Parathyroid adenoma (tissue), 2 donors: ENCODE measurements at regions not wholly inside any gene's neighbourhood (a gene's known extent, or its start where the extent isn't known, plus 50 kb on each side); places are given as distances from the start of the nearest gene placed in this dataset.

Experiments
- H2AFZ ChIP-seq: fragments of 300-600 bp; sonication (generic); one replicate; pipeline ENCODE4 v1.7.0; 2017; ENCODE audit warnings: antibody characterized with exemption, mild to moderate bottlenecking
- H3K27ac ChIP-seq: fragments of 300-600 bp; sonication (generic); one replicate; pipeline ENCODE4 v1.7.0; 2017
- H3K27me3 ChIP-seq: fragments of 300-600 bp; sonication (generic); one replicate; pipeline ENCODE4 v1.7.0; 2017; ENCODE audit warnings: low read length; ENCODE audit not compliant: control insufficient read depth, insufficient read depth
- H3K36me3 ChIP-seq: fragments of 300-600 bp; sonication (generic); one replicate; pipeline ENCODE4 v1.7.0; 2017; ENCODE audit warnings: low read length; ENCODE audit not compliant: control insufficient read depth, insufficient read depth
- H3K4me1 ChIP-seq: fragments of 300-600 bp; sonication (generic); one replicate; pipeline ENCODE4 v1.7.0; 2017; ENCODE audit warnings: control low read depth
- H3K4me2 ChIP-seq: fragments of 300-600 bp; sonication (generic); one replicate; pipeline ENCODE4 v1.7.0; 2017; ENCODE audit warnings: low read length
- H3K4me3 ChIP-seq: fragments of 300-600 bp; sonication (generic); one replicate; pipeline ENCODE4 v1.7.0; 2017; ENCODE audit warnings: low read depth, low read length
- H3K79me2 ChIP-seq: fragments of 300-600 bp; sonication (generic); one replicate; pipeline ENCODE4 v1.7.0; 2017; ENCODE audit warnings: control low read depth
- H3K9ac ChIP-seq: fragments of 300-600 bp; sonication (generic); one replicate; pipeline ENCODE4 v1.7.0; 2017; ENCODE audit warnings: mild to moderate bottlenecking
- H3K9me3 ChIP-seq: fragments of 300-600 bp; sonication (generic); one replicate; pipeline ENCODE4 v1.7.0; 2017; ENCODE audit warnings: low read length; ENCODE audit not compliant: control insufficient read depth
- CTCF ChIP-seq: fragments of 300-600 bp; sonication (generic); IDR thresholded peaks from one replicate; pipeline ENCODE4 v1.7.0; 2017; ENCODE audit warnings: antibody characterized with exemption, mild to moderate bottlenecking
- donor health status: primary hyperparathyroidism.

- no peak overlapping the region for H2AFZ ChIP-seq
- H3K4me3 ChIP-seq: no peak overlapping the region
- no peak overlapping the region for H3K9ac ChIP-seq
- H3K79me2 ChIP-seq: no peaks in the 10 kb centered on the region
- no peaks in the 10 kb centered on the region for H3K4me1 ChIP-seq
- H3K27me3 ChIP-seq: no peaks in the 10 kb centered on the region
- no peak for TF ChIP-seq CTCF
- no peaks in the 10 kb centered on the region for H3K9me3 ChIP-seq
- H3K36me3 ChIP-seq: no peaks in the 10 kb centered on the region
- no peak overlapping the region for H3K4me2 ChIP-seq
- H3K27ac ChIP-seq: no peak overlapping the region
These were observed 518.5 kb downstream of the EIPR1 start for GRCh38 chr2:2859164-2859563.

- no peaks in the 10 kb centered on the region for H3K79me2 ChIP-seq
- H3K27ac ChIP-seq: no peak overlapping the region
- H3K9me3 ChIP-seq: no peaks in the 10 kb centered on the region
- H3K4me1 ChIP-seq: no peaks in the 10 kb centered on the region
- TF ChIP-seq CTCF: no peak
- no peaks in the 10 kb centered on the region for H3K27me3 ChIP-seq
- H3K4me3 ChIP-seq: no peak overlapping the region
- no peak overlapping the region for H2AFZ ChIP-seq
- H3K36me3 ChIP-seq: no peaks in the 10 kb centered on the region
- no peak overlapping the region for H3K9ac ChIP-seq
- no peak overlapping the region for H3K4me2 ChIP-seq
These were observed 520.7 kb downstream of the EIPR1 start for GRCh38 chr2:2856723-2857415.

- Histone ChIP-seq H3K27ac (no peak overlapping the region), H3K4me2 (no peak overlapping the region), H3K27me3 (no peaks in the 10 kb centered on the region), H3K9ac (no peak overlapping the region), H3K9me3 (no peaks in the 10 kb centered on the region), H3K79me2 (no peaks in the 10 kb centered on the region), H3K4me3 (no peak overlapping the region), H3K4me1 (no peaks in the 10 kb centered on the region), H2AFZ (no peak overlapping the region), H3K36me3 (no peaks in the 10 kb centered on the region)
- TF ChIP-seq CTCF: no peak
These were observed 522.3 kb downstream of the EIPR1 start for GRCh38 chr2:2855297-2855696.

GRCh38 chr2:2853346-2853745 is 522.3 kb upstream of the MYT1L start:
- no peak overlapping the region for H2AFZ ChIP-seq
- H3K4me1 ChIP-seq: no peaks in the 10 kb centered on the region
- no peak overlapping the region for H3K4me3 ChIP-seq
- H3K79me2 ChIP-seq: no peaks in the 10 kb centered on the region
- H3K27me3 ChIP-seq: no peaks in the 10 kb centered on the region
- H3K27ac ChIP-seq: no peak overlapping the region
- H3K36me3 ChIP-seq: no peaks in the 10 kb centered on the region
- H3K4me2 ChIP-seq: no peak overlapping the region
- no peak for TF ChIP-seq CTCF
- no peaks in the 10 kb centered on the region for H3K9me3 ChIP-seq
- no peak overlapping the region for H3K9ac ChIP-seq
